Left renal cortex interstitium (tissue), 4 donors: ENCODE measurements at regions not wholly inside any gene's neighbourhood (a gene's known extent, or its start where the extent isn't known, plus 50 kb on each side); places are given as distances from the start of the nearest gene placed in this dataset.

Experiments used
- DNase-seq, 4 donors: peaks; one replicate each; pipeline ENCODE4 v3.0.0-alpha.2; 2013; ENCODE audit warnings: low read depth in 4 of 4, low spot score in 2 of 4, missing footprints in 1 of 4

- no peak for DNase-seq
Measured at GRCh38 chr2:220503431-220503830, 876.0 kb downstream of the SLC4A3 start.

GRCh38 chr2:220504938-220505503 is 877.6 kb downstream of the SLC4A3 start:
- no peak for DNase-seq

GRCh38 chr2:220506466-220506865 is 879.0 kb downstream of the SLC4A3 start:
- no peak for DNase-seq

GRCh38 chr2:220509096-220509757 is 881.8 kb downstream of the SLC4A3 start:
- no peak for DNase-seq

GRCh38 chr2:220509966-220510365 is 882.5 kb downstream of the SLC4A3 start:
- DNase-seq, result no peak

- no peak for DNase-seq
Measured at GRCh38 chr2:220510668-220511067, 883.2 kb downstream of the SLC4A3 start.

GRCh38 chr2:220512419-220512818 is 885.0 kb downstream of the SLC4A3 start:
- DNase-seq, result no peak

- no peak for DNase-seq
Measured at GRCh38 chr2:220513573-220514288, 886.3 kb downstream of the SLC4A3 start.

GRCh38 chr2:220521551-220521950 is 894.1 kb downstream of the SLC4A3 start:
- no peak for DNase-seq

- DNase-seq, result no peak
Measured at GRCh38 chr2:220528180-220528675, 900.8 kb downstream of the SLC4A3 start.

GRCh38 chr2:220531216-220531615 is 903.8 kb downstream of the SLC4A3 start:
- no peak for DNase-seq

- no peak for DNase-seq
Measured at GRCh38 chr2:220533485-220533884, 906.1 kb downstream of the SLC4A3 start.

GRCh38 chr2:220539481-220539880 is 912.1 kb downstream of the SLC4A3 start:
- no peak for DNase-seq

GRCh38 chr2:220544049-220544448 is 916.6 kb downstream of the SLC4A3 start:
- no peak for DNase-seq

- DNase-seq, result no peak
Measured at GRCh38 chr2:220550995-220551700, 923.7 kb downstream of the SLC4A3 start.

GRCh38 chr2:220552790-220553535 is 925.5 kb downstream of the SLC4A3 start:
- DNase-seq, result peak; percentile 18 to 35 (median 26)

- DNase-seq, result no peak
Measured at GRCh38 chr2:220555961-220556630, 928.7 kb downstream of the SLC4A3 start.

GRCh38 chr2:220556658-220557057 is 929.2 kb downstream of the SLC4A3 start:
- no peak for DNase-seq

- no peak for DNase-seq
Measured at GRCh38 chr2:220560192-220560591, 932.8 kb downstream of the SLC4A3 start.
